ENCODE measurements at regions not wholly inside any gene's neighbourhood (a gene's known extent, or its start where the extent isn't known, plus 50 kb on each side); places are given as distances from the start of the nearest gene placed in this dataset.
"Not testable (repeated sequence)": the region's sequence is repeated elsewhere in the genome, so short reads cannot be mapped to it uniquely, and the experiment has no call there.

GRCh38 chr3:35262406-35262805 is 376.9 kb upstream of the ARPP21 start:
- no peak overlapping the region for H3K9ac ChIP-seq
- H2AFZ ChIP-seq (ENCODE audit: low read depth): no peak overlapping the region
- H3K4me2 ChIP-seq: no peak overlapping the region
- no peak overlapping the region for H3K4me3 ChIP-seq (IDR thresholded peaks at IDR 0.05; ENCODE audit: insufficient read depth, low read depth, low read length)
- TF ChIP-seq CTCF (conservative IDR thresholded peaks at IDR 0.05; ENCODE audit: low read depth, low read length): no peak
- H3K79me2 ChIP-seq (ENCODE audit: insufficient read depth, low read depth): no peaks in the 10 kb centered on the region
- no peaks in the 10 kb centered on the region for H3K27me3 ChIP-seq (ENCODE audit: insufficient read depth, low read depth)
- no peaks in the 10 kb centered on the region for H3K36me3 ChIP-seq (ENCODE audit: insufficient read depth)
- no peaks in the 10 kb centered on the region for H4K20me1 ChIP-seq (ENCODE audit: insufficient read depth)
- no peak overlapping the region for H3K27ac ChIP-seq
- no peaks in the 10 kb centered on the region for H3K4me1 ChIP-seq (ENCODE audit: low read depth, poor library complexity, severe bottlenecking)

DNA sequence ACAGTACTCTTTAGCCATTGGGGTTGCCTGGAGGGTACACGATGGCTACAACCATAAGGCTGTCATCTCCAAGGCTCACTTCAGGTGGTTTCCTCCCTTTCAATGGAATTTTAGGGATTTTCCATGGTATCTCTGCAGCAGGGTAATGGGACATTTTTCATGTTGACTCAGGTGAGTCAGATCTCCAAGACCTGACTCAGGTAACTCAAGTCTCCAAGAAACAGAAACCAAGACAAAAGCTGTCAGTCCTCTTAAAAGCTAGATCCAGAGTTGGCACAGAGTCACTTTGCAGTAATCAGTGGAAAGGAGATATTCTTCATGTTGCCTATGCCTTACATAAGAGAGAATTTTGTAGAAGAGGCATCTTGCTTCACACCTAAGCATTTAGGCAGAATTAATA is 375.8 kb upstream of the ARPP21 start:
- Histone ChIP-seq H4K20me1 (ENCODE audit: insufficient read depth) (no peaks in the 10 kb centered on the region), H3K27me3 (ENCODE audit: insufficient read depth, low read depth) (no peaks in the 10 kb centered on the region), H3K4me3 (IDR thresholded peaks at IDR 0.05; ENCODE audit: insufficient read depth, low read depth, low read length) (no peak overlapping the region), H3K4me1 (ENCODE audit: low read depth, poor library complexity, severe bottlenecking) (no peaks in the 10 kb centered on the region), H2AFZ (ENCODE audit: low read depth) (no peak overlapping the region), H3K36me3 (ENCODE audit: insufficient read depth) (no peaks in the 10 kb centered on the region), H3K4me2 (no peak overlapping the region), H3K79me2 (ENCODE audit: insufficient read depth, low read depth) (no peaks in the 10 kb centered on the region), H3K27ac (no peak overlapping the region), H3K9ac (no peak overlapping the region)
- no peak for TF ChIP-seq CTCF (conservative IDR thresholded peaks at IDR 0.05; ENCODE audit: low read depth, low read length)

DNA sequence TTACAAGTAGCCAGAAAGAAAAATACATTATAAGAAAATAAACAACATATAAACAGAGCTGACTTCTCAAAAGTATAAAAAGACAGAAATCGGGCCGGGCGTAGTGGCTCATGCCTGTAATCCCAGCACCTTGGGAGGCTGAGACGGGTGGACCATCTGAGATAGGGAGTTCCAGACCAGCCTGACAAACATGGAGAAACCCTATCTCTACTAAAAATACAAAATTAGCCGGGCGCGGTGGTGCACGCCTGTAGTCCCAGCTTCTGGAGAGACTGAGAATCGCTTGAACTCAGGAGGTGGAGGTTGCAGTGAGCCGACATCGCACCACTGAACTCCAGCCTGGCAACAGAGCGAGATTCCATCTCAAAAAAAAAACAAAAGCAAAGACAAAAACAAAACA is 373.3 kb upstream of the ARPP21 start:
- not testable (repeated sequence) for H4K20me1 ChIP-seq (ENCODE audit: insufficient read depth); H3K36me3 ChIP-seq (ENCODE audit: insufficient read depth); H3K79me2 ChIP-seq (ENCODE audit: insufficient read depth, low read depth); H2AFZ ChIP-seq (ENCODE audit: low read depth); H3K9ac ChIP-seq; H3K4me3 ChIP-seq (IDR thresholded peaks at IDR 0.05; ENCODE audit: insufficient read depth, low read depth, low read length); H3K4me1 ChIP-seq (ENCODE audit: low read depth, poor library complexity, severe bottlenecking); H3K27me3 ChIP-seq (ENCODE audit: insufficient read depth, low read depth); H3K27ac ChIP-seq; H3K4me2 ChIP-seq

GRCh38 chr3:35275768-35276167 is 363.6 kb upstream of the ARPP21 start:
- TF ChIP-seq CTCF (conservative IDR thresholded peaks at IDR 0.05; ENCODE audit: low read depth, low read length): no peak
- H3K27me3 ChIP-seq (ENCODE audit: insufficient read depth, low read depth): no peaks in the 10 kb centered on the region
- H2AFZ ChIP-seq (ENCODE audit: low read depth): no peak overlapping the region
- no peaks in the 10 kb centered on the region for H3K79me2 ChIP-seq (ENCODE audit: insufficient read depth, low read depth)
- no peaks in the 10 kb centered on the region for H3K36me3 ChIP-seq (ENCODE audit: insufficient read depth)
- no peaks in the 10 kb centered on the region for H4K20me1 ChIP-seq (ENCODE audit: insufficient read depth)
- H3K4me2 ChIP-seq: no peak overlapping the region
- H3K9ac ChIP-seq: no peak overlapping the region
- no peak overlapping the region for H3K27ac ChIP-seq
- H3K4me3 ChIP-seq (IDR thresholded peaks at IDR 0.05; ENCODE audit: insufficient read depth, low read depth, low read length): no peak overlapping the region
- no peaks in the 10 kb centered on the region for H3K4me1 ChIP-seq (ENCODE audit: low read depth, poor library complexity, severe bottlenecking)

GRCh38 chr3:35276568-35276967 is 362.8 kb upstream of the ARPP21 start:
- no peaks in the 10 kb centered on the region for H4K20me1 ChIP-seq (ENCODE audit: insufficient read depth)
- no peak overlapping the region for H2AFZ ChIP-seq (ENCODE audit: low read depth)
- H3K27me3 ChIP-seq (ENCODE audit: insufficient read depth, low read depth): no peaks in the 10 kb centered on the region

More at GRCh38 chr3:35276568-35276967, 362.8 kb upstream of the ARPP21 start:
- Histone ChIP-seq H3K27ac (no peak overlapping the region), H3K36me3 (ENCODE audit: insufficient read depth) (no peaks in the 10 kb centered on the region), H3K79me2 (ENCODE audit: insufficient read depth, low read depth) (no peaks in the 10 kb centered on the region), H3K4me2 (no peak overlapping the region), H3K4me3 (IDR thresholded peaks at IDR 0.05; ENCODE audit: insufficient read depth, low read depth, low read length) (no peak overlapping the region), H3K9ac (no peak overlapping the region), H3K4me1 (ENCODE audit: low read depth, poor library complexity, severe bottlenecking) (no peaks in the 10 kb centered on the region)
- TF ChIP-seq CTCF (conservative IDR thresholded peaks at IDR 0.05; ENCODE audit: low read depth, low read length): no peak

All from KMS-11 (cell line).